ENCODE measurements at regions not wholly inside any gene's neighbourhood (a gene's known extent, or its start where the extent isn't known, plus 50 kb on each side); places are given as distances from the start of the nearest gene placed in this dataset.

- Histone ChIP-seq H3K36me3 (ENCODE audit: control insufficient read depth in 2 of 4, insufficient read depth in 4 of 4, low read length in 3 of 4) (no peaks in the 10 kb centered on the region), H2BK20ac (ENCODE audit: low read length) (no peak overlapping the region), H4K8ac (ENCODE audit: extremely low read depth, insufficient read depth, low read length) (no peak overlapping the region), H2BK15ac (ENCODE audit: low read length) (no peak overlapping the region), H3K9ac (replicated peaks in 1 of 4; ENCODE audit: extremely low read depth in 1 of 4, low read depth in 3 of 4, low read length in 3 of 4) (no peak overlapping the region), H2BK5ac (ENCODE audit: low read depth, low read length) (no peak overlapping the region), H2AK5ac (ENCODE audit: low read depth, low read length) (no peak overlapping the region), H3K79me1 (ENCODE audit: low read depth, low read length) (no peaks in the 10 kb centered on the region), H3K27me3 (replicated peaks in 1 of 4; ENCODE audit: control insufficient read depth in 3 of 4, extremely low read depth in 1 of 4, insufficient read depth in 3 of 4, low read length in 3 of 4) (no peaks in the 10 kb centered on the region), H4K91ac (replicated peaks; ENCODE audit: insufficient read length, low read length) (no peak overlapping the region), H3K4me1 (replicated peaks in 1 of 4; ENCODE audit: control insufficient read depth in 3 of 4, insufficient read depth in 4 of 4, low read length in 3 of 4) (no peaks in the 10 kb centered on the region), H2BK12ac (ENCODE audit: low read depth, low read length) (no peak overlapping the region), H3K27ac (ENCODE audit: low read depth, low read length) (no peak overlapping the region), H3K56ac (replicated peaks; ENCODE audit: insufficient read length, low read depth, low read length) (no peak overlapping the region), H3K14ac (ENCODE audit: insufficient read length) (no peak overlapping the region), H3K4me2 (ENCODE audit: insufficient read depth in 1 of 2, low read depth in 2 of 2, low read length in 2 of 2) (no peak overlapping the region), H3K18ac (ENCODE audit: extremely low read depth, low read length) (no peak overlapping the region), H3K9me3 (ENCODE audit: insufficient read depth in 2 of 2, low read depth in 1 of 2, low read length in 1 of 2) (no peaks in the 10 kb centered on the region), H3K4ac (replicated peaks; ENCODE audit: insufficient read length, low read depth, low read length) (no peak overlapping the region), H3K4me3 (ENCODE audit: extremely low read depth in 1 of 4, insufficient read depth in 2 of 4, low read depth in 3 of 4, low read length in 4 of 4) (no peak overlapping the region), H2BK120ac (replicated peaks; ENCODE audit: low read depth, low read length) (no peak overlapping the region), H2AFZ (ENCODE audit: low read length) (no peak overlapping the region; the same call in 1 of the 2 replicates), H4K20me1 (replicated peaks in 1 of 2; ENCODE audit: control insufficient read depth in 1 of 2, insufficient read depth in 2 of 2, low read length in 2 of 2) (no peaks in the 10 kb centered on the region), H3K79me2 (ENCODE audit: control insufficient read depth in 1 of 2, insufficient read depth in 2 of 2, low read length in 2 of 2) (no peaks in the 10 kb centered on the region), H4K5ac (ENCODE audit: insufficient read length, low read depth, low read length) (no peak overlapping the region), H3K23me2 (ENCODE audit: low read depth, low read length) (no peaks in the 10 kb centered on the region), H3K23ac (ENCODE audit: insufficient read length) (no peak overlapping the region)
- POLR2A ChIA-PET (ENCODE audit: partially characterized antibody) = no interaction called here
- CTCF ChIA-PET (ENCODE audit: partially characterized antibody) = no interaction called here
- no peak for TF ChIP-seq SP4 (IDR thresholded peaks at IDR 0.05; ENCODE audit: low read length)
- TF ChIP-seq HDAC6 (IDR thresholded peaks at IDR 0.05; ENCODE audit: low read depth, low read length) = no peak
- no peak for TF ChIP-seq USF2 (IDR thresholded peaks at IDR 0.05; ENCODE audit: low read length)
- TF ChIP-seq ATF3 (IDR thresholded peaks at IDR 0.05; ENCODE audit: insufficient read depth, low read depth, low read length) = no peak
- no peak for TF ChIP-seq JUND (IDR thresholded peaks at IDR 0.05; ENCODE audit: low read length)
- TF ChIP-seq CHD2 (IDR thresholded peaks at IDR 0.05; ENCODE audit: low read length) = no peak
- TF ChIP-seq NRF1 (IDR thresholded peaks at IDR 0.05; ENCODE audit: low read depth, low read length) = no peak
- TF ChIP-seq CTCF (IDR thresholded peaks at IDR 0.05; ENCODE audit: control extremely low read depth in 1 of 3, insufficient read depth in 1 of 3, low read depth in 1 of 3, low read length in 3 of 3) = no peak
- no peak for TF ChIP-seq NANOG (IDR thresholded peaks at IDR 0.05; ENCODE audit: insufficient read depth, low read depth, low read length, poor library complexity, severe bottlenecking)
- DNase-seq (ENCODE audit: low read depth in 1 of 2, low spot score in 2 of 2) (no peak), FAIRE-seq (no peak)
- WGBS, 2 experiments (ENCODE audit: extremely low coverage in 1 of 2, insufficient coverage in 1 of 2, insufficient read length in 1 of 2, insufficient replicate concordance in 2 of 2, low coverage in 1 of 2, low lambda C conversion rate in 2 of 2, missing lambda C conversion rate in 1 of 2) = 88% methylated on average over 5 of the region's 5 CpGs; no CpG with 5 or more reads in 1 of the 2 experiments
Measured at GRCh38 chr7:54687462-54688212, 71.4 kb downstream of the SEC61G start.
